ENCODE measurements at regions not wholly inside any gene's neighbourhood (a gene's known extent, or its start where the extent isn't known, plus 50 kb on each side); places are given as distances from the start of the nearest gene placed in this dataset.

- no peak overlapping the region for H3K4me3 ChIP-seq
- no peaks in the 10 kb centered on the region for H3K79me2 ChIP-seq (ENCODE audit: control insufficient read depth, insufficient read depth, low read length)
- H3K36me3 ChIP-seq (ENCODE audit: control insufficient read depth, insufficient read depth, low read length): no peaks in the 10 kb centered on the region
- H4K20me1 ChIP-seq (replicated peaks; ENCODE audit: control insufficient read depth, insufficient read depth, low read length): no peaks in the 10 kb centered on the region
- H3K4me2 ChIP-seq (ENCODE audit: insufficient read depth, low read length): no peak overlapping the region
- no peak for DNase-seq (ENCODE audit: extremely low read depth in 1 of 4, low spot score in 3 of 4)
- in situ Hi-C loops (cut with MboI) (no loop called here), intact Hi-C loops (cut with micrococcal nuclease) (no loop called here)
- H3K4me1 ChIP-seq (replicated peaks in 1 of 2; ENCODE audit: control insufficient read depth in 2 of 2, insufficient read depth in 2 of 2, low read length in 2 of 2): no peaks in the 10 kb centered on the region
- no peak overlapping the region for H3K9ac ChIP-seq (ENCODE audit: insufficient read depth in 1 of 2, low read depth in 2 of 2, low read length in 2 of 2)
- FAIRE-seq: no peak
- WGBS (ENCODE audit: insufficient coverage, low coverage, missing lambda C conversion rate): no CpG with 5 or more reads among the region's 3 CpGs
- ATAC-seq: no peak
- ChIA-PET POLR2A (no interaction called here), CTCF (ENCODE audit: low intra/inter-chr PET ratio) (no interaction called here)
- no peaks in the 10 kb centered on the region for H3K9me1 ChIP-seq (ENCODE audit: control insufficient read depth, insufficient read depth, low read length)
- no peak overlapping the region for H3K27ac ChIP-seq (ENCODE audit: extremely low read depth, low read depth, low read length)
- H3K9me3 ChIP-seq (replicated peaks; ENCODE audit: control insufficient read depth, insufficient read depth, low read depth, low read length): no peaks in the 10 kb centered on the region
- H2AFZ ChIP-seq (ENCODE audit: low read depth, low read length): no peak overlapping the region
- H3K27me3 ChIP-seq (ENCODE audit: control insufficient read depth in 2 of 2, insufficient read depth in 2 of 2, low read length in 2 of 2): no peaks in the 10 kb centered on the region
- no TSS peak for BruUV-seq (replicated peaks)
- TF ChIP-seq ZNF324 (CRISPR knock-in tag; IDR thresholded peaks at IDR 0.05) (no peak), ZNF445 (CRISPR knock-in tag; IDR thresholded peaks at IDR 0.05; ENCODE audit: low read depth) (no peak), PREB (CRISPR knock-in tag; IDR thresholded peaks at IDR 0.05) (no peak), KDM5B (IDR thresholded peaks at IDR 0.05; ENCODE audit: insufficient replicate concordance, low read depth, low read length) (no peak), WHSC1 (IDR thresholded peaks at IDR 0.05; ENCODE audit: low read length) (no peak), ZNF395 (CRISPR knock-in tag; IDR thresholded peaks at IDR 0.05) (no peak), DPF2 (IDR thresholded peaks at IDR 0.05) (no peak), ZNF512 (tag; IDR thresholded peaks at IDR 0.05) (no peak), GTF2F1 (IDR thresholded peaks at IDR 0.05; ENCODE audit: low read depth, low read length) (no peak), ILK (tag; IDR thresholded peaks at IDR 0.05; ENCODE audit: borderline replicate concordance, low read depth) (no peak), ZBTB49 (CRISPR knock-in tag; IDR thresholded peaks at IDR 0.05; ENCODE audit: borderline replicate concordance) (no peak), CGGBP1 (CRISPR knock-in tag; IDR thresholded peaks at IDR 0.05) (no peak), ZNF143 (CRISPR knock-in tag; IDR thresholded peaks at IDR 0.05) (no peak), POLR2B (IDR thresholded peaks at IDR 0.05; ENCODE audit: low read depth, partially characterized antibody) (no peak)
Measured at GRCh38 chr9:30075451-30076199, 2308.8 kb upstream of the ACO1 start.

Data from K562 (cell line).